ENCODE measurements at regions not wholly inside any gene's neighbourhood (a gene's known extent, or its start where the extent isn't known, plus 50 kb on each side); places are given as distances from the start of the nearest gene placed in this dataset.
"Not testable (repeated sequence)": the region's sequence is repeated elsewhere in the genome, so short reads cannot be mapped to it uniquely, and the experiment has no call there.

DNA sequence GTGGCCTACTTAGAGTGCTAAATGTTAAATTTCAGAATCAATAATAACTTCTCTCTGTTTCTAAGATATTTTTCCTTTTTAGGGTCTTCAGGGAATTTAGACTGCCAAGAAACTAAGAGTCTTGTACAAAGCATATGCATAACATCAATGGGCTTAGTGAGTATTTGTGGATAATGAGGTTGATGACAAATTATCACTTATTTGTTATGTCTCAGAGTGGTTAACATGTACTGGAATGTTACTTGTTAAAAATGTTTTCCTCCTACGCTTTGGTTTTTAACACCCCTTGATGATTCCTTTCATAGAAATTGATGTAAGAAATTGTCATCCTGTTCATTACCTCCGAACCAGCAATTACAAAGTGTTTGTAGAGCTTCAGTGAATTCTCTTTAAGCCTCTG lies 144.3 kb downstream of the MRPS30 start:
- H3K4me3 ChIP-seq (ENCODE audit: low read depth, low read length): no peak overlapping the region
- no peak for DNase-seq (ENCODE audit: low read depth)
- TF ChIP-seq, protein P1, sequence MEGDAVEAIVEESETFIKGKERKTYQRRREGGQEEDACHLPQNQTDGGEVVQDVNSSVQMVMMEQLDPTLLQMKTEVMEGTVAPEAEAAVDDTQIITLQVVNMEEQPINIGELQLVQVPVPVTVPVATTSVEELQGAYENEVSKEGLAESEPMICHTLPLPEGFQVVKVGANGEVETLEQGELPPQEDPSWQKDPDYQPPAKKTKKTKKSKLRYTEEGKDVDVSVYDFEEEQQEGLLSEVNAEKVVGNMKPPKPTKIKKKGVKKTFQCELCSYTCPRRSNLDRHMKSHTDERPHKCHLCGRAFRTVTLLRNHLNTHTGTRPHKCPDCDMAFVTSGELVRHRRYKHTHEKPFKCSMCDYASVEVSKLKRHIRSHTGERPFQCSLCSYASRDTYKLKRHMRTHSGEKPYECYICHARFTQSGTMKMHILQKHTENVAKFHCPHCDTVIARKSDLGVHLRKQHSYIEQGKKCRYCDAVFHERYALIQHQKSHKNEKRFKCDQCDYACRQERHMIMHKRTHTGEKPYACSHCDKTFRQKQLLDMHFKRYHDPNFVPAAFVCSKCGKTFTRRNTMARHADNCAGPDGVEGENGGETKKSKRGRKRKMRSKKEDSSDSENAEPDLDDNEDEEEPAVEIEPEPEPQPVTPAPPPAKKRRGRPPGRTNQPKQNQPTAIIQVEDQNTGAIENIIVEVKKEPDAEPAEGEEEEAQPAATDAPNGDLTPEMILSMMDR (IDR thresholded peaks at IDR 0.05; ENCODE audit: low read depth, low read length, missing control alignments): no peak

DNA sequence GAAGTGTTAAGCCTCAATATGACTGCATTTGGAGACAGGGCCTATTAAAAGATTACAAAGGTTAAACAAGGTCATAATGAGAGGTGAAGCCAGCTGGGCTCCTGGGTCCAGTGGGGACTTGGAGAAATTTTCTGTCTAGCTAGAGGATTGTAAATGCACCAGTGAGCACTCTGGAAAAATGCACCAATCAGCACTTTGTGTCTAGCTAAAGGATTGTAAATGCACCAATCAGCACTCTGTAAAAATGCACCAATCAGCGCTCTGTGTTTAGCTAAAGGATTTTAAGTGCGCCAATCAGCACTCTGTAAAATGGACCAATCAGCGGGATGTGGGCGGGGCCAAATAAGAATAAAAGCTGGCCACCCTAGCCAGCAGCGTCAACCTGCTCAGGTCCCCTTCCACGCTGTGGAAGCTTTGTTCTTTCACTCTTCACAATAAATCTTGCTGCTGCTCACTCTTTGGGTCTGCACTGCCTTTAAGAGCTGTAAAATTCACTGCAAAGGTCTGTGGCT lies 150.3 kb downstream of the MRPS30 start:
- DNase-seq (ENCODE audit: low read depth); H3K4me3 ChIP-seq (ENCODE audit: low read depth, low read length): not testable (repeated sequence)

DNA sequence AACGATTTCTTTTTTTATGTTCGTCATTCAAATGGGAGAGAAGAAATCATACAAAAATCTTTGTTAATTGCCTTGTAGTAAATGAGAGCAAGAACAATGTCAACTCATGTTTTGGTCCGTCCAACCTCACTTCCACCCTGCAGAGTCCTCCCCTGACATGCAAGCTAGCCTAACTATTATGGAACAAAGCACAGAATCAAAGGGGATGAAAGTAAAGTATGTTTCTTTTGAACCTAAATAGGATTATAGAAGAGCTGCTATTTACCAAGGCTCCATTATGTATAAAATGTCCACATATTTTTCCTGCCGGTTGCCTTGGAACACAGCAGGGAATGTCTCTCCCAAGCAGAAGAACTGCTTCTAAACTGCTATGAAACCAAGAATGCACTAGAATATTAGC lies 161.1 kb downstream of the MRPS30 start:
- TF ChIP-seq, protein P1 (IDR thresholded peaks at IDR 0.05; ENCODE audit: low read depth, low read length, missing control alignments): no peak
- H3K4me3 ChIP-seq (ENCODE audit: low read depth, low read length): no peak overlapping the region
- DNase-seq (ENCODE audit: low read depth): no peak

DNA sequence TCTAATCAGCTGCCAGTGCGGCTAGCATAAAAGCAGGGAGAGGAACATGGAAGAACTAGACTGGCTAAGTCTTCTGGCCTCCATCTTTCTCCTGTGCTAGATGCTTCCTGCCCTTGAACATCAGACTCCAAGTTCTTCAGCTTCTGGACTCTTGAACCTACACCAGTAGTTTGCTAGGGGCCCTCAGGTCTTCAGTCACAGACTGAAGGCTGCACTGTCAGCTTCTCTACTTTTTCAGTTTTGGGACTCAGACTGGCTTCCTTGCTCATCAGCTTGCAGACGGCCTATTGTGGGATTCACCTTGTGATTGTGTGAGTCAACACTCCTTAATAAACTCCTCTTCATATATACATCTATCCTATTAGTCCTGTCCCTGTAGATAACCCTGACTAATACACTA lies 162.2 kb downstream of the MRPS30 start:
- H3K4me3 ChIP-seq (ENCODE audit: low read depth, low read length); DNase-seq (ENCODE audit: low read depth): not testable (repeated sequence)

DNA sequence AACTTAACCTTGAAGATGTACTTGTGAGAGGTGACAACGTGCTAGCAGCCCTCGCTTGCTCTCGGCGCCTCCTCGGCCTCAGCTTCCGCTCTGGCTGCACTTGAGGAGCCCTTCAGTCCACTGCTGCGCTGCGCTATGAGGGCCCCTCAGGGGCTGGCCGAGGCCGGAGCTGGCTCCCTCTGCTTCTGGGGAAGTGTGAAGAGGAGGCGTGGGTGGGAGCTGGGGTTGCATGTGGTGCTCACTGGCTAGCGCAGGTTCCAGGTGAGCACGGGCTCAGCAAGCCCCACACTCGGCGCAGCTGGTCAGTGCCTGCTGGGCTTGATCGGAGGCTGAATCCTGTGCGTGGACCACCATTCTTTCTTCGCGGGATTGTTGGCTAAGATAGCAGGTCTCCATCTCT lies 166.1 kb downstream of the MRPS30 start:
- TF ChIP-seq, protein P1 (IDR thresholded peaks at IDR 0.05; ENCODE audit: low read depth, low read length, missing control alignments): no peak
- no peak overlapping the region for H3K4me3 ChIP-seq (ENCODE audit: low read depth, low read length)
- DNase-seq (ENCODE audit: low read depth): no peak

DNA sequence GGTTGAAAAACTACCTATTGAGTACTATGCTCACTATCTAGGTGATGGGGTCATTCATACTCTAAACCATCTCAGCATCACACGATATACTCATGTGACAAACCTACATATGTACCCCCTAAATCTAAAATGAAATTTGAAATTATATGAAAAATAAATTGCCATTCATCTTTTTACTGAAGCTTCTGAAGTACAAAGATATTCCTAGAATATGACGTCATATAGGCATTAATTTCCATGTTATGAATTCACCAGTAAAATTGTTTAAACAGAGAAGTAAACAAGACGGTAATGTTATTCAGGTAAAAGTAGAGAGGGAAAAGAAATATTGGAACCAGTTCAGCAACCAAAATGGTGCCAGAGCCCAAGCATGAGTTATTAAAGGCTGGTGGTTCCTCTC lies 173.0 kb downstream of the MRPS30 start:
- TF ChIP-seq, protein P1 (IDR thresholded peaks at IDR 0.05; ENCODE audit: low read depth, low read length, missing control alignments): no peak
- DNase-seq (ENCODE audit: low read depth): no peak
- H3K4me3 ChIP-seq (ENCODE audit: low read depth, low read length): no peak overlapping the region

DNA sequence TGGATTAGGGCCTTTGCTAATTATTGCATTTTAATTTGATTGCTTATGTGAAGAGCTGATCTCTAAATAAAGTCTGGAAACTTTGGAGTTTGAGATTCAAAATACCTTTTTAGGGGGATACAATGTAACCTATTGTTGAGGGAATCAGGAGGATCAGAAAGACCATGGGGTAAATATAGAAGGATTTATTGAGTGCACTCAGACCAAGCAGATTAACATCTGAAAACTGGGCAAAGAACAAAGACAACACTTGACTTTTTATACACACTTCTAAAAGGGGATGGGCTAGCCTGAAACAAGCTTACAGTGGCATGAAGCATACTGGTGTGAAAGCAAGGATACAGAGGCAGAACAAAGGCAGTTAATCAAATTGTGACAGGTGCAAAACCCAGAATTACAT lies 174.3 kb downstream of the MRPS30 start:
- no peak for DNase-seq (ENCODE audit: low read depth)
- no peak overlapping the region for H3K4me3 ChIP-seq (ENCODE audit: low read depth, low read length)
- TF ChIP-seq, protein P1 (IDR thresholded peaks at IDR 0.05; ENCODE audit: low read depth, low read length, missing control alignments): no peak

DNA sequence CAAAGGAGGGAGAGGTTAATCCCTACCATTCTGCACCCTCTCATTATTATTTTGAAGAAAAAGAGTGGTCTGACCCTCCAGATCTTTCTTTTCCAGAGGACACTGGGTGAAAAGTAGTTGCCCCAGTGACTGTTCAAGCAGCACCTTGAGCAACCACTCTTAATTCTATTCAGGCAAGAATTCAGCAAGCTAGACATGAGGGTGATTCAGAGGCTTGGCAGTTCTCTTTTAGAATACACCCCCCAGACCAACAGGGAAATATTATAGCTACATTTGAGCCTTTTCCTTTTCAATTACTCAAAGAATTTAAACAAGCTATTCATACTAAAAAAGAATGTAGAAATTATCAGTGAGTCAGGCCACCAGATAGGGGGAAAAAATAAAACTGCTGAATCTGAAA lies 178.3 kb downstream of the MRPS30 start:
- DNase-seq (ENCODE audit: low read depth): no peak
- no peak overlapping the region for H3K4me3 ChIP-seq (ENCODE audit: low read depth, low read length)
- TF ChIP-seq, protein P1 (IDR thresholded peaks at IDR 0.05; ENCODE audit: low read depth, low read length, missing control alignments): no peak

All from GM12864 (cell line).